K562 (cell line): ENCODE measurements at regions not wholly inside any gene's neighbourhood (a gene's known extent, or its start where the extent isn't known, plus 50 kb on each side); places are given as distances from the start of the nearest gene placed in this dataset.

Experiments used
- ARID1B ChIP-seq: fragments of 450-650 bp; IDR thresholded peaks from 2 replicates; pipeline ENCODE4 v1.6.1; 2016; ENCODE audit warnings: antibody characterized with exemption, mild to moderate bottlenecking, inconsistent platforms
- CBX2 ChIP-seq: fragments of 200-600 bp; sonication (generic); IDR thresholded peaks from one replicate; pipeline ENCODE4 v1.6.1; 2012; ENCODE audit warnings: mild to moderate bottlenecking, low read length, inconsistent platforms; ENCODE audit not compliant: insufficient read depth, poor library complexity, severe bottlenecking
- E2F3 ChIP-seq: fragments of 250-450 bp; sonication (Bioruptor Pico); IDR thresholded peaks from 2 replicates; pipeline ENCODE4 v1.4.0; 2020; ENCODE audit warnings: mild to moderate bottlenecking
- ETV6 ChIP-seq, 3 experiments: fragments of 150-350 bp in 1 of 3; sonication (generic) in 1 of 3; formaldehyde crosslinking in 1 of 3; IDR thresholded peaks; 2 replicates each; pipeline versions ENCODE4 v1.6.1 to v1.8.0; 2014 to 2022; ENCODE audit warnings: borderline replicate concordance in 2 of 3, low read depth in 2 of 3, antibody characterized with exemption in 1 of 3, low read length in 1 of 3, mild to moderate bottlenecking in 1 of 3, missing genetic modification reagents in 1 of 3
- GMEB1 ChIP-seq: fragments of 250-450 bp; sonication (Bioruptor Pico); IDR thresholded peaks from 2 replicates; pipeline ENCODE4 v1.4.0; 2020; ENCODE audit warnings: mild to moderate bottlenecking
- GTF2B ChIP-seq: IDR thresholded peaks from 2 replicates; pipeline ENCODE4 v1.6.1; 2011; ENCODE audit not compliant: insufficient read length; ENCODE audit errors: extremely low read depth
- HDAC1 ChIP-seq, 2 experiments: fragments of 450-650 bp; IDR thresholded peaks; 2 replicates each; pipeline ENCODE4 v1.6.1; 2016 to 2017; ENCODE audit warnings: inconsistent platforms in 1 of 2, mild to moderate bottlenecking in 1 of 2, moderate library complexity in 1 of 2
- HEY1 ChIP-seq: fragments of 250-450 bp; sonication (Bioruptor Pico); IDR thresholded peaks from 2 replicates; pipeline ENCODE4 v1.5.0; 2020; ENCODE audit warnings: mild to moderate bottlenecking, moderate library complexity, borderline replicate concordance
- KLF1 ChIP-seq: fragments of 450-650 bp; IDR thresholded peaks from 2 replicates; pipeline ENCODE4 v1.6.1; 2016; ENCODE audit warnings: missing genetic modification characterization, missing compliant biosample characterization
- LARP7 ChIP-seq: fragments of 450-650 bp; IDR thresholded peaks from 2 replicates; pipeline ENCODE4 v1.6.1; 2016
- MCM7 ChIP-seq, 2 experiments: fragments of 450-650 bp; IDR thresholded peaks; 2 replicates each; pipeline ENCODE4 v1.6.1; 2016 to 2018
- MECOM ChIP-seq: fragments of 250-450 bp; sonication (Bioruptor Pico); IDR thresholded peaks from 2 replicates; pipeline ENCODE4 v1.8.0; 2022; ENCODE audit warnings: inconsistent platforms
- MEIS2 ChIP-seq: fragments of 450-650 bp; IDR thresholded peaks from 2 replicates; pipeline ENCODE4 v1.6.1; 2014; ENCODE audit warnings: mild to moderate bottlenecking; ENCODE audit not compliant: partially characterized antibody
- NR0B1 ChIP-seq: fragments of 450-650 bp; IDR thresholded peaks from one replicate; pipeline ENCODE4 v1.6.1; 2018; ENCODE audit warnings: mild to moderate bottlenecking, moderate library complexity; ENCODE audit not compliant: partially characterized antibody
- PTBP1 ChIP-seq: fragments of 200-400 bp; formaldehyde crosslinking; IDR thresholded peaks from 2 replicates; pipeline ENCODE4 v1.6.1; 2017; ENCODE audit warnings: low read depth, low read length
- SMARCC2 ChIP-seq: fragments of 450-650 bp; IDR thresholded peaks from 2 replicates; pipeline ENCODE4 v1.6.1; 2017; ENCODE audit warnings: antibody characterized with exemption, moderate library complexity, mild to moderate bottlenecking, low read depth
- SPI1 ChIP-seq: IDR thresholded peaks from 2 replicates; pipeline ENCODE4 v1.6.1; 2011; ENCODE audit warnings: low read depth, low read length, control low read depth, borderline replicate concordance
- ZNF146 ChIP-seq: IDR thresholded peaks from one replicate; pipeline ENCODE4 v1.6.1; 2018; ENCODE audit warnings: missing compliant biosample characterization; ENCODE audit not compliant: unreplicated experiment
- ZNF282 ChIP-seq: sonication (generic); formaldehyde crosslinking; IDR thresholded peaks from 2 replicates; pipeline ENCODE4 v1.8.1; 2023; ENCODE audit warnings: missing genetic modification reagents
- ZNF41 ChIP-seq: fragments of 250-450 bp; sonication (Bioruptor Pico); conservative IDR thresholded peaks from 2 replicates; pipeline ENCODE4 v1.4.0; 2020; ENCODE audit warnings: mild to moderate bottlenecking
- ZNF695 ChIP-seq: fragments of 450-650 bp; formaldehyde crosslinking; IDR thresholded peaks from 2 replicates; pipeline ENCODE4 v1.4.0; 2020; ENCODE audit warnings: mild to moderate bottlenecking, moderate library complexity
- ZNF764 ChIP-seq: fragments of 250-450 bp; sonication (Bioruptor Pico); IDR thresholded peaks from 2 replicates; pipeline ENCODE4 v1.4.0; 2020; ENCODE audit warnings: low read depth, mild to moderate bottlenecking, moderate library complexity
- ZNF830 ChIP-seq: fragments of 250-450 bp; sonication (Bioruptor Pico); IDR thresholded peaks from 2 replicates; pipeline ENCODE4 v1.5.0; 2021; ENCODE audit warnings: mild to moderate bottlenecking
- TF ChIP-seq, protein P1 (sequence below): fragments of 450-650 bp; formaldehyde crosslinking; IDR thresholded peaks from 2 replicates; pipeline ENCODE4 v1.4.0; 2020; ENCODE audit warnings: mild to moderate bottlenecking

DNA sequence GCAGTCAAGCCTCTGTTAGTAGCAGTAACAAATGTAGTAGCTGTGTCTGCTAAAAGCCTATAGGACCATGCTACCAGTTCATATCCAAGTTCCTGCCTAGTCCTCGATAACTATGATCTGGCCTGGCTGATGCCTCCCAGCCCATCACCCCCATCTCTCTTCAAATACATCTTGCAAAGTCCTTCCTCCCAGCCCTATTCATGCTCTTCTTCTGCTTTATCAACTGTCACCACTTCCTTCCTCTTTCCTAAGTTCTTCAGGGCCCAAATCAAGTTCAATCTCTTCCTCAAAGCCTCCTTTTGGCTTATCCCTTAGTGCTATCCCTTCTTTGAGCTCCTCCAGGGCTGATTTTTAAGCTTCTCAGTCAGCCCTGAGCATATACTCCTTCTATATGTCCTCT is 150.9 kb upstream of the THY1 start (continued):
- TF ChIP-seq NR0B1 (no peak), ZNF282 (CRISPR knock-in tag) (no peak), GMEB1 (CRISPR knock-in tag) (no peak), CBX2 (no peak), MECOM (CRISPR knock-in tag) (0 out of 2 replicates have a peak, but pooled peaks have one; percentile 25), GTF2B (no peak), ETV6 (IDR thresholded peaks at IDR 0.05; ENCODE audit: borderline replicate concordance in 1 of 2, low read depth in 2 of 2, low read length in 1 of 2) (peak in 1 of 2 experiments; percentile 81; a peak in 2 of 4 replicates), ETV6 (CRISPR knock-in tag; IDR thresholded peaks at IDR 0.05; ENCODE audit: borderline replicate concordance) (no peak), ZNF695 (CRISPR knock-in tag) (no peak), E2F3 (CRISPR knock-in tag) (no peak), SPI1 (peak; percentile 76; the same call in 1 of the 2 replicates), HEY1 (no peak), ZNF146 (CRISPR knock-in tag) (no peak), SMARCC2 (no peak), ZNF830 (no peak), MEIS2 (peak; percentile 6), KLF1 (tag) (no peak), ZNF764 (CRISPR knock-in tag) (no peak), ZNF41 (CRISPR knock-in tag) (no peak), ARID1B (0 out of 2 replicates have a peak, but pooled peaks have one; percentile 21), LARP7 (no peak), HDAC1 (IDR thresholded peaks at IDR 0.05) (0 out of 4 replicates have a peak, but pooled peaks of 1 of the 2 experiments have one; percentile 17), PTBP1 (no peak), MCM7 (IDR thresholded peaks at IDR 0.05) (no peak)
- TF ChIP-seq, protein P1, sequence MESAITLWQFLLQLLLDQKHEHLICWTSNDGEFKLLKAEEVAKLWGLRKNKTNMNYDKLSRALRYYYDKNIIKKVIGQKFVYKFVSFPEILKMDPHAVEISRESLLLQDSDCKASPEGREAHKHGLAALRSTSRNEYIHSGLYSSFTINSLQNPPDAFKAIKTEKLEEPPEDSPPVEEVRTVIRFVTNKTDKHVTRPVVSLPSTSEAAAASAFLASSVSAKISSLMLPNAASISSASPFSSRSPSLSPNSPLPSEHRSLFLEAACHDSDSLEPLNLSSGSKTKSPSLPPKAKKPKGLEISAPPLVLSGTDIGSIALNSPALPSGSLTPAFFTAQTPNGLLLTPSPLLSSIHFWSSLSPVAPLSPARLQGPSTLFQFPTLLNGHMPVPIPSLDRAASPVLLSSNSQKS (CRISPR knock-in tag), result no peak
